NCI-H2081 (cell line): ENCODE measurements at regions not wholly inside any gene's neighbourhood (a gene's known extent, or its start where the extent isn't known, plus 50 kb on each side); places are given as distances from the start of the nearest gene placed in this dataset.
A peak's percentile ranks its signal among the peaks of the same experiment; 100 is the strongest.
"Not testable (repeated sequence)": the region's sequence is repeated elsewhere in the genome, so short reads cannot be mapped to it uniquely, and the experiment has no call there.

Experiments
- DNase-seq, 2 experiments: peaks; one replicate each; lab custom pipeline; 2025; lab: John Stamatoyannopoulos, UW

GRCh38 chr4:137468836-137469235, 63.5 kb downstream of the PCDH18 start:
- DNase-seq, result no peak

DNA sequence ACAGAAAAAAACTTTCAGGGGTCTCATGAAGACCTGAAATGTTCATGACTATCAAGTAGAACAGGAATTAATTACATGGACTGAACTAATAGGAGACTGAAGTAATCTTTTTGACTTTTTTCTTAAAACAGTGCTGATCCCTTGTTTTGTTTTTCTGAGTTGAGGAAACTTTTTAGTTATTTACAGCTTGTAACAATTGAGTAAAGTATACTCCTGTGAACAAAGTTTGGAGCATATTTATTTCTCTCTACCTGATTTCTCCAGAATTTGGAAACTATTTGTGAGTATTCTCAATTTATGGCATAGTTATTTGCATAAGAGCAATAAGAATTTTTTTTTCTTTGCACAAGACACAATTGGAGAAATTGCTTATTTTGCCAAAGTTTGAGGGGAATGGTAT, 64.8 kb downstream of the PCDH18 start:
- no peak for DNase-seq

GRCh38 chr4:137463377-137464003, 68.8 kb downstream of the PCDH18 start:
- no peak for DNase-seq

GRCh38 chr4:137455647-137456321, 76.5 kb downstream of the PCDH18 start:
- DNase-seq, result no peak

GRCh38 chr4:137454767-137455166, 77.5 kb downstream of the PCDH18 start:
- DNase-seq, result no peak

- no peak for DNase-seq
Observed at GRCh38 chr4:137452799-137453198, 79.5 kb downstream of the PCDH18 start.

DNA sequence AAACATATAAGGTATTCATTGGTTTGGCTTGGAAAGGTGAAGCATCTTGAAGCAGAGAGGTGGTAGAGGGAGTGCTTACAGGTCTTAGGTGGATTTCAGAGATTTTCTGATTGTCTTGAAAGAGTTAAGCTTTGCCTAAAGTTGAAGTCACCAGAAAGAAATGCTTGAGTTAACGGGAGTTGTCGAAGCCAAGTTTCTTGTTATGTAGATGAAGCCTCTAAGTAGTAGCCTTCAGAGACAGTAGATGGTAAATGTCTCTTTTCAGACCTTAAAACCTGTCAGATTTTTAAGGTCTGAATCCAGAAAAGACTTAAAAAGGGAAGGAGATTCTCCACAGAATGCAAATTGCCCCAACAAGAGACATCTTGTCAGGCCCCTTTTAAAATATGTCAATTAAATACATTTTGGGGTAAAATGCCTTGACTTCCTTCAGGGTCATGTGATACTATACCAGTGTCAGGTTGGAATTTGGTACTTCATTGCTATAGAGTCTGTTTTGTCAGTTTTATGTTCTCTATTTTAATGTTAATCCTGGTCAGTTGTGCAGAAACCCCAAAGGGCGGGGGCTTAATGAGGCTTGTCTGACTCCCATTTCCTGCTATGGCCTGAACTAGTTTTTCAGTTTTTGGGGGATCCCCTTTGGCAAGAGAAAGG, 81.0 kb downstream of the PCDH18 start:
- no peak for DNase-seq

GRCh38 chr4:137448402-137448801, 83.9 kb downstream of the PCDH18 start:
- DNase-seq, result no peak

- no peak for DNase-seq
Observed at GRCh38 chr4:137446071-137446470, 86.2 kb downstream of the PCDH18 start.

GRCh38 chr4:137443031-137443800, 89.1 kb downstream of the PCDH18 start:
- no peak for DNase-seq

GRCh38 chr4:137432446-137433311, 99.6 kb downstream of the PCDH18 start:
- no peak for DNase-seq

DNA sequence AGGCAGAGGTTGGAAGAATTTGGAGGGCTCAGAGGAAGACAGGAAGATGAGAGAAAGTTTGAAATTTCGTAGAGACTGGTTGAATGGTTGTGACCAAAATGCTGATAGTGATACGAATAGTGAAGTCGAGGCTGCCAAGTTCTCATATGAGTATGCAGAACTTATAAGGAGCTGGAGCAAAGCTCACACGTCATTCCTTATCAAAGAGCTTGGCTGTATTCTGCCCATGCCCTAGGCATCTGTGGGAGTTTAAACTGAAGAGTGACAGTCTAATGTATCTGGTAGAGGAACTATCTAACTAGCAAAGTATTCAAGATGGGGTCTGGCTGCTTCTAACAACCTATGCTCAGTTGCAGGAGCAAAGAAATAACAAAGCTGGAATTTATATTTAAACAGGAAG, 102.1 kb downstream of the PCDH18 start:
- no peak for DNase-seq

DNA sequence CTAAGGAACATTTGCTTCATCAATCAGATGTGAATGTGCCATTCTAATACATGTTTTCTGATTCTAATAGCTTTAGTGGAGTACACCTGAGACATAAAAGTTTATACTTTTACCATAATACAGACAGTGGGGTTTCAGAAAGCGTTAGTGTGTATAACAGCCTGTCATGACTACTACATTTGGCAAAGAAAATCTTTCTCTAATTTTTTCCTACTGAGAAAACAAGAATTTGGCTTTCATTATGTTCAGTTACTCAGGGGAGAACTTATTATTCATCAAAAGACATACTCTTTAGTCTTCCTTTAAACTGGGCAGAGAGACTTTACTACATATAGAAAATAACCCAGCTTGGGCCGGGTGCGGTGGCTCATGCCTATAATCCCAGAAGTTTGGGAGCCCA, 104.9 kb downstream of the PCDH18 start:
- DNase-seq, result no peak

DNA sequence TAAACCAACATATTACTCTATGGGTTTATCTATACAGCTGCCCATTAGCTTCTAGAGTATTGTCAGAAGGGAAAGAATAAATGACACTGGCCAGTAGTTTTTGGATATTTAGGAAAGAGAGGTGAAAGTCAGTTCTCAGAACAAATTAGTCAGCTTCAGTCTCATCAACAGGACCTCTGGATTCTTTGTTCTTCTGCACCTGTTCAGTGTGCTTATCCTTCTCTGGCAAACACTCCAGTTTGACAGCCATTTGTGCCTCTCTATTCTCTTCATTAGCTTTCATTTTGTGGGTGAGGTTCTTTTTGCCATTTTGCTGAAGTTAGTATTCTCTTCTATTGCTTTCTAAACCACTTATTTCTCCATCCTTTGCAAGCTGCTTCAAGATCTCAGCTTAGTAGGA, 107.0 kb downstream of the PCDH18 start:
- DNase-seq, result no peak

- DNase-seq, result no peak
Observed at GRCh38 chr4:137422666-137423065, 109.6 kb downstream of the PCDH18 start.

- no peak for DNase-seq
Observed at GRCh38 chr4:137421796-137422195, 110.5 kb downstream of the PCDH18 start.

- DNase-seq, result no peak
Observed at GRCh38 chr4:137420901-137421396, 111.3 kb downstream of the PCDH18 start.

DNA sequence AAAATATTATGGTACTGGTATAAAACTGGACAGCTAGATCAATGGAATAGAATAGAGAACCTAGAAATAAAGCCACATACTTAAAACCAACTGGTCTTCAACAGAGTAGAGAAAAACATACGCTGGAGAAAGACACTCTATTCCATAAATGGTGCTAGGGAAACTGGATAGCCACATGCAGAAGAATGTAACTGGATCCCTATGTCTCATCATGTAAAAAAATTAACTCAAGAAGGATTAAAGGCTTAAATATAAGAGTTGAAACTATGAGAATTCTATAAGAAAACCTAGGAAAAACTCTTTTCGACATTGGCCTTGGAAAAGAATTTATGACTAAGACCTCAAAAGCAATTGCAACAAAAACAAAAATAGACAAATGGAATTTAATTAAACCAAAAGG, 114.6 kb downstream of the PCDH18 start:
- DNase-seq, result no peak

DNA sequence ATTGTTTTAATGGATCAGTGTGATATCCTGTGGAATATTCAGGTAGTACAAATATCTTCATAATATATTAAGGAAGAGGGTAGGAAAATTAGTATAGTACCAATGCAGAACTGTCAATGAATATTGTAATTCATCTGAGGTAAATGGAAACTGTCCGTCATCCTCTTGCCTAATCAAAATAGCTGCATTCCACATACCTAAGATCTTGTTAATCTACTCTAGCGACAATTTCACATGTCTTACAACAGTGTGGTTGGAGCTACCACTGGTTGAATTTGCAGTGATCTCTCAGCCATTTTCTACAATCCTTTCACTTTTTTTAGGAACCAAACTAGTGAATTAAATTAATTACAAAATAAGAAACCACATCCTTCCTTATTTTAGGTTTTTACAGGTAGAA, 117.5 kb downstream of the PCDH18 start:
- DNase-seq, result no peak

- DNase-seq, result peak in 1 of 2 experiments; percentile 23
Observed at GRCh38 chr4:137408527-137409177, 123.6 kb downstream of the PCDH18 start.

DNA sequence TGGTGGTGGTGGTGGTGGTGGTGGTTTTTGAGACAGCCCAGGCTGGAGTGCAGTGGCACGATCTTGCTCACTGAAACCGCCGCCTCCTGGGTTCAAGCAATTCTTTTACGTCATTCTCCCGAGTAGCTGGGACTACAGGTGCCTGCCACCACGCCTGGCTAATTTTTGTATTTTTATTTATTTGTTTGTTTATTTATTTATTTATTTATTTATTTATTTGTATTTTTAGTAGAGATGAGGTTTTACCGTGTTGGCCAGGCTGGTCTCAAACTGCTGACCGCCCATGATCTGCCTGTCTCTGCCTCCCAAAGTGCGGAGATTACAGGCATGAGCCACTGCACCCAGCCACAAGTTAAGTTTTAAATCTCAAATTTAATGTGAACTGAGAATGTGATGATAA, 126.5 kb downstream of the PCDH18 start:
- DNase-seq, result not testable (repeated sequence)
